ENCODE measurements at regions not wholly inside any gene's neighbourhood (a gene's known extent, or its start where the extent isn't known, plus 50 kb on each side); places are given as distances from the start of the nearest gene placed in this dataset.

GRCh38 chr6:113591896-113592827, 265.0 kb upstream of the MARCKS start:
- Histone ChIP-seq H3K36me3 (ENCODE audit: control insufficient read depth, insufficient read depth, low read length) (no peaks in the 10 kb centered on the region), H3K27ac (no peak overlapping the region), H3K79me2 (no peaks in the 10 kb centered on the region), H3K9me3 (ENCODE audit: control insufficient read depth, low read length) (no peaks in the 10 kb centered on the region), H3K27me3 (ENCODE audit: control insufficient read depth, insufficient read depth, low read length) (no peaks in the 10 kb centered on the region), H3K4me1 (peaks cover 8% of the 10 kb centered on the region), H3K9ac (no peak overlapping the region), H3K4me3 (ENCODE audit: low read depth, low read length) (no peak overlapping the region), H2AFZ (no peak overlapping the region), H3K4me2 (ENCODE audit: low read length) (no peak overlapping the region)
- no peak for TF ChIP-seq CTCF (IDR thresholded peaks at IDR 0.05)

GRCh38 chr6:113594726-113595125, 262.4 kb upstream of the MARCKS start:
- no peaks in the 10 kb centered on the region for H3K27me3 ChIP-seq (ENCODE audit: control insufficient read depth, insufficient read depth, low read length)
- no peak for TF ChIP-seq CTCF (IDR thresholded peaks at IDR 0.05)
- no peaks in the 10 kb centered on the region for H3K36me3 ChIP-seq (ENCODE audit: control insufficient read depth, insufficient read depth, low read length)
- H3K4me1 ChIP-seq = peaks cover 10% of the 10 kb centered on the region
- H2AFZ ChIP-seq = no peak overlapping the region
- H3K79me2 ChIP-seq = no peaks in the 10 kb centered on the region
- no peak overlapping the region for H3K9ac ChIP-seq
- no peak overlapping the region for H3K4me2 ChIP-seq (ENCODE audit: low read length)
- H3K9me3 ChIP-seq (ENCODE audit: control insufficient read depth, low read length) = no peaks in the 10 kb centered on the region
- no peak overlapping the region for H3K4me3 ChIP-seq (ENCODE audit: low read depth, low read length)
- no peak overlapping the region for H3K27ac ChIP-seq

GRCh38 chr6:113595911-113596376, 261.2 kb upstream of the MARCKS start:
- Histone ChIP-seq H3K9me3 (ENCODE audit: control insufficient read depth, low read length) (no peaks in the 10 kb centered on the region), H3K79me2 (no peaks in the 10 kb centered on the region), H3K9ac (no peak overlapping the region), H3K4me1 (peaks cover 10% of the 10 kb centered on the region), H2AFZ (no peak overlapping the region), H3K4me3 (ENCODE audit: low read depth, low read length) (no peak overlapping the region), H3K27ac (no peak overlapping the region), H3K36me3 (ENCODE audit: control insufficient read depth, insufficient read depth, low read length) (no peaks in the 10 kb centered on the region), H3K27me3 (ENCODE audit: control insufficient read depth, insufficient read depth, low read length) (no peaks in the 10 kb centered on the region), H3K4me2 (ENCODE audit: low read length) (no peak overlapping the region)
- TF ChIP-seq CTCF (IDR thresholded peaks at IDR 0.05) = no peak

GRCh38 chr6:113596387-113597230, 260.5 kb upstream of the MARCKS start:
- no peak overlapping the region for H3K9ac ChIP-seq
- peaks cover 10% of the 10 kb centered on the region for H3K4me1 ChIP-seq
- no peaks in the 10 kb centered on the region for H3K79me2 ChIP-seq
- no peak overlapping the region for H3K4me2 ChIP-seq (ENCODE audit: low read length)
- no peak overlapping the region for H3K4me3 ChIP-seq (ENCODE audit: low read depth, low read length)
- no peaks in the 10 kb centered on the region for H3K36me3 ChIP-seq (ENCODE audit: control insufficient read depth, insufficient read depth, low read length)
- no peaks in the 10 kb centered on the region for H3K9me3 ChIP-seq (ENCODE audit: control insufficient read depth, low read length)
- H3K27ac ChIP-seq = peak overlapping the region; percentile 20
- peak overlapping the region; percentile 57 for H2AFZ ChIP-seq
- no peaks in the 10 kb centered on the region for H3K27me3 ChIP-seq (ENCODE audit: control insufficient read depth, insufficient read depth, low read length)
- no peak for TF ChIP-seq CTCF (IDR thresholded peaks at IDR 0.05)
